ENCODE measurements at regions not wholly inside any gene's neighbourhood (a gene's known extent, or its start where the extent isn't known, plus 50 kb on each side); places are given as distances from the start of the nearest gene placed in this dataset.

- no peak for ATAC-seq
- H3K27ac ChIP-seq = no peak overlapping the region
- 28 to 52% methylated on average over 2 of the region's 2 CpGs for WGBS, 2 donors (ENCODE audit: low coverage in 1 of 2)
Observed at GRCh38 chr4:11111876-11112275, 316.8 kb downstream of the HS3ST1 start.

DNA sequence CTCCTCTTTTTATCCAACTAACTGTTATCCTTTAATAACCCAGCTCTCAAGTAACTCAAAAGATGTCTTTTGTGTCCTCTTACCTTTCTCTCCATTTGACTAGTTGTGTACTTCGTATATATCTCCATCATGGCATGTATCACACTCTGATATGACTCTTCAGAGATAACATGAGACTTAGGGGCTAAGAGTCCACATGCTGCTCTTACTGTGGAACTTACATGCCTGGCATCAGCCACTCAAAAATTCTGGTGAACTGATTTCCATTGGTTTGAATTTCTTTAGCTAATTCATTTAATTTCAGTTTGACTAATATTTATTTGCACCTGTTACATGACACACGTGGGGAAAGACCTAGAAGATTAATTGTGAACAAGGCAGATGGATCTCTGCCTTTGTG, 317.3 kb downstream of the HS3ST1 start:
- Histone ChIP-seq H3K36me3 (no peaks in the 10 kb centered on the region), H3K4me3 (no peak overlapping the region), H3K9me3 (no peaks in the 10 kb centered on the region), H3K4me1 (no peaks in the 10 kb centered on the region), H3K27me3 (no peaks in the 10 kb centered on the region), H3K27ac (no peak overlapping the region)
- ATAC-seq = no peak
- 46 to 53% methylated on average over 2 of the region's 2 CpGs for WGBS, 2 donors (ENCODE audit: low coverage in 1 of 2)
- TF ChIP-seq EP300 (IDR thresholded peaks at IDR 0.05) = no peak
- TF ChIP-seq CTCF (IDR thresholded peaks at IDR 0.05) = no peak
- no peak for TF ChIP-seq POLR2AphosphoS5 (IDR thresholded peaks at IDR 0.05)

More at GRCh38 chr4:11111876-11112275, 316.8 kb downstream of the HS3ST1 start:
- no peak overlapping the region for H3K4me3 ChIP-seq
- no peak for TF ChIP-seq POLR2AphosphoS5 (IDR thresholded peaks at IDR 0.05)
- H3K9me3 ChIP-seq = no peaks in the 10 kb centered on the region
- no peaks in the 10 kb centered on the region for H3K36me3 ChIP-seq
- H3K4me1 ChIP-seq = no peaks in the 10 kb centered on the region
- no peaks in the 10 kb centered on the region for H3K27me3 ChIP-seq

DNA sequence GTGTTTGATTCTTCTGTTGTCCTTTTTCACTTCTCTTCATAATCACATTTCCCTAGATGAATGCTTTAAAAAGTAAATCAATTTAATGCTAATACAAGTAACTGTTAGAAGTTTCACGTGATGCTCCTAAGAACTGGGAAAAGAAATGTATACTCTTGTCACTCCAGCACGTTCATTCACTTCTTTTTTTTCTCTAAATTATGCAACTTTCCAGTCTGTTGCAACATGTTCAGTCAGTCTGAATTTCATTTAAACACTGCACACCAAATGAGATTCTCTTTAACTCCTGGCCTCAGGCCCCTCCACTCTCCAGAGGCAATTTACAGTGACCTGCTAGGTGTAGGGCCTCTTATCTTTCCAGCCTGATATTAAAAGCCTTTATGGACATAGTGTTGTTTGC, 321.9 kb downstream of the HS3ST1 start:
- Histone ChIP-seq H3K9me3 (no peaks in the 10 kb centered on the region), H3K4me1 (no peaks in the 10 kb centered on the region), H3K4me3 (no peak overlapping the region), H3K36me3 (no peaks in the 10 kb centered on the region), H3K27ac (no peak overlapping the region), H3K27me3 (no peaks in the 10 kb centered on the region)
- 10 to 32% methylated on average over 2 of the region's 2 CpGs for WGBS, 2 donors (ENCODE audit: low coverage in 1 of 2)
- ATAC-seq = no peak
- TF ChIP-seq POLR2AphosphoS5 (IDR thresholded peaks at IDR 0.05) = no peak
- TF ChIP-seq POLR2A (IDR thresholded peaks at IDR 0.05) = no peak

DNA sequence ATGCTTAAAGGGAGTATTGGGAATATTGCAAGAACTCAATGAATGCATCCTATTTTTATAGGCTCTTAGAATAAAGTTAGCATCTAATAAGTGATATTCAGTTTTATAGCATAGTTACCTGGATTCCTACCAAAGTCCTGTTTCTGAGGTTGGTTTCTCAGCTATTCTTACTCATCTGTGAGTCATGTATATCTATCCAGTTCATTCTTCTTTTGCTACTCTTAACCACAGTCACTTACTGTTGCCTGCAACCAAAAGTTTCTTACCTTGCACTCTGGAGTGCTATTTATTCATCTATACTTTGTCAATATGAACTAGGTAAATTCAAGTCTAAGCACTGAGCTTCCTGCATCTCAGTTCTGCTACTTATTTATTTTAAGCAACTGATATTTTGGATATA, 322.5 kb downstream of the HS3ST1 start:
- H3K4me1 ChIP-seq = no peaks in the 10 kb centered on the region
- ATAC-seq = no peak
- no peaks in the 10 kb centered on the region for H3K27me3 ChIP-seq
- H3K36me3 ChIP-seq = no peaks in the 10 kb centered on the region
- H3K27ac ChIP-seq = no peak overlapping the region
- H3K9me3 ChIP-seq = no peaks in the 10 kb centered on the region
- TF ChIP-seq CTCF (IDR thresholded peaks at IDR 0.05) = no peak
- TF ChIP-seq POLR2A (IDR thresholded peaks at IDR 0.05) = no peak
- TF ChIP-seq POLR2AphosphoS5 (IDR thresholded peaks at IDR 0.05) = no peak
- no peak for TF ChIP-seq EP300 (IDR thresholded peaks at IDR 0.05)
- H3K4me3 ChIP-seq = no peak overlapping the region

GRCh38 chr4:11105715-11106114, 323.0 kb downstream of the HS3ST1 start:
- H3K36me3 ChIP-seq = no peaks in the 10 kb centered on the region
- 54 to 82% methylated on average over 3 of the region's 3 CpGs for WGBS, 2 donors (ENCODE audit: low coverage in 1 of 2)
- H3K9me3 ChIP-seq = no peaks in the 10 kb centered on the region
- no peaks in the 10 kb centered on the region for H3K27me3 ChIP-seq
- H3K4me3 ChIP-seq = no peak overlapping the region
- H3K27ac ChIP-seq = no peak overlapping the region
- TF ChIP-seq CTCF (IDR thresholded peaks at IDR 0.05) = no peak
- no peak for TF ChIP-seq POLR2AphosphoS5 (IDR thresholded peaks at IDR 0.05)
- TF ChIP-seq POLR2A (IDR thresholded peaks at IDR 0.05) = no peak
- TF ChIP-seq EP300 (IDR thresholded peaks at IDR 0.05) = no peak
- no peak for ATAC-seq
- no peaks in the 10 kb centered on the region for H3K4me1 ChIP-seq

DNA sequence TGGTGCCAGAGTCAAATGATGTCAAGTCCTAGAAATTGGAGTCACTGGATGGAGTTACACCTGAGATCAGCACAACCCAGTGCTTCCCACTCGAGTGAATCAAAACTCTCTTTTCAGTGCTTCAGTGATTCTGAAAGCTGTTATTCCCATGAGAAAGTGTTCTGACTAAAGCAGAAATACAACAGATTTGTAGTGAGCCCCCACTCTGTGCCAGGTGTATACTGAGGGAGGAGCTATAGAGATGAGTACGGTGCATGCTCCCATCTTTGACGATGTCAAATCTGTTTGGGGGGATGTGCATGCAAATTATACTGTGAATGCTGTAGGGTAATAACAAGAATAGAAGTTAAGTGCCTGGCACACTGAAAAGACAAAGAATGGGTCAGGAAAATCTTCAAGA, 330.2 kb downstream of the HS3ST1 start:
- H3K27me3 ChIP-seq = no peaks in the 10 kb centered on the region
- H3K9me3 ChIP-seq = no peaks in the 10 kb centered on the region
- TF ChIP-seq CTCF (IDR thresholded peaks at IDR 0.05) (no peak), POLR2A (IDR thresholded peaks at IDR 0.05) (no peak), POLR2AphosphoS5 (IDR thresholded peaks at IDR 0.05) (no peak), EP300 (IDR thresholded peaks at IDR 0.05) (no peak)
- no peaks in the 10 kb centered on the region for H3K36me3 ChIP-seq
- H3K27ac ChIP-seq = no peak overlapping the region
- H3K4me3 ChIP-seq = no peak overlapping the region
- 86 to 88% methylated on average over 2 to 3 of the region's 3 CpGs for WGBS, 2 donors (ENCODE audit: low coverage in 1 of 2)
- ATAC-seq = no peak
- H3K4me1 ChIP-seq = no peaks in the 10 kb centered on the region

Measured in gastroesophageal sphincter (tissue), 4 donors.